Prostate gland (tissue), 2 donors: ENCODE measurements at regions not wholly inside any gene's neighbourhood (a gene's known extent, or its start where the extent isn't known, plus 50 kb on each side); places are given as distances from the start of the nearest gene placed in this dataset.
A peak's percentile ranks its signal among the peaks of the same experiment; 100 is the strongest.

Experiments used
- DNase-seq: peaks from one replicate; pipeline ENCODE4 v3.0.0-alpha.2; 2019; ENCODE audit warnings: low spot score
- H3K27ac ChIP-seq, 2 donors: fragments of 200-600 bp; sonication (generic); 2 replicates each; pipeline ENCODE4 v1.5.1; 2017 to 2019
- H3K27me3 ChIP-seq: fragments of 200-600 bp; sonication (generic); replicated peaks from 2 replicates; pipeline ENCODE4 v1.5.1; 2019; ENCODE audit not compliant: insufficient read depth
- H3K36me3 ChIP-seq, 2 donors: fragments of 200-600 bp; sonication (generic); 1 replicate in 1 of 2; 2 replicates in 1 of 2; pipeline versions ENCODE4 v1.5.1 to v1.8.1; 2017 to 2019
- H3K4me1 ChIP-seq: fragments of 200-600 bp; sonication (generic); replicated peaks from 2 replicates; pipeline ENCODE4 v1.5.1; 2019
- H3K4me3 ChIP-seq, 2 donors: fragments of 200-600 bp; sonication (generic); 2 replicates each; pipeline ENCODE4 v1.5.1; 2017 to 2019
- H3K9me3 ChIP-seq: fragments of 200-600 bp; sonication (generic); 2 replicates; pipeline ENCODE4 v1.5.1; 2017
- POLR2A ChIP-seq: fragments of 450-650 bp; IDR thresholded peaks from one replicate; pipeline ENCODE4 v1.6.1; 2016; ENCODE audit warnings: antibody characterized with exemption, mild to moderate bottlenecking
- POLR2AphosphoS5 ChIP-seq: sonication (generic); formaldehyde crosslinking; IDR thresholded peaks from one replicate; pipeline ENCODE4 v1.6.1; 2017; ENCODE audit warnings: antibody characterized with exemption
- WGBS: methylation state at CpG from one replicate; pipeline ENCODE4 v1.1.5; 2018; 5-methylcytosine and 5-hydroxymethylcytosine counted together
- intact Hi-C: fragments of 100-400 bp; cut with DNase I; formaldehyde crosslinking; loops from one replicate; pipeline ENCODE4 v1.14.2; 2022
- TF ChIP-seq, protein P1 (sequence below), 4 experiments: fragments of 200-600 bp in 2 of 4; fragments of 450-650 bp in 2 of 4; sonication (generic) in 2 of 4; IDR thresholded peaks; 1 replicate in 3 of 4; 2 replicates in 1 of 4; pipeline ENCODE4 v1.5.1; 2016 to 2019; ENCODE audit warnings: antibody characterized with exemption in 4 of 4, mild to moderate bottlenecking in 2 of 4, moderate library complexity in 2 of 4

DNA sequence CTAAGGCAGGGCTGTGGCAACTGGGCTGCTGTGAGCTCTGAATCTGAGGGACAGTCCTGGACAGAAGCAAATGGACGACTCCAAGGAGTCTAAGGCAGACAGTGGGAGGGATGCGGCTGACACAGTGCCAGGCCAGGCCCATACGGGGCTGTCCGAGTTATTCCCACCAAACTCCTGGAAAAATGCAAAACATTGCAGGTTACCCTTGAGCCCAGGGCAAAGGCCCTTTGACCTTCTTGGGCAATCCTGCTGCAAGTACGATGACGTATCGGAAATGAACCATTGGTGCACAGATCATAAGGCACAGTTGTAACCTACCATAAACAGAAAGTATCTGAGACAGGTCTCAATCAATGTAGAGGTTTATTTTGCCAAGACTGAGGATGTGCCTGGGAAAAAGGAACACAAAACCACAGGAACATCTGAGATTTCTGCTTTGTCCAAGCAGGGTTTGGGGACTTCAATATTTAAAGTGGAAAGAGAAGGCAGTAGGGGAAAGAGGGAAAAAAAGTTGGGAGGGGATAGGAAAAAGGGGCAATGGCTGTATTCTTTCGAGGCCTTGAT is 118.9 kb downstream of the DACT2 start:
- Histone ChIP-seq H3K27ac (no peak overlapping the region), H3K4me1 (peaks cover 2% of the 10 kb centered on the region), H3K9me3 (no peaks in the 10 kb centered on the region), H3K27me3 (no peaks in the 10 kb centered on the region), H3K4me3 (no peak overlapping the region), H3K36me3 (no peaks in the 10 kb centered on the region)
- WGBS, result 91% methylated on average over 8 of the region's 8 CpGs
- intact Hi-C loops, result no loop called here
- DNase-seq, result no peak
- TF ChIP-seq, protein P1, sequence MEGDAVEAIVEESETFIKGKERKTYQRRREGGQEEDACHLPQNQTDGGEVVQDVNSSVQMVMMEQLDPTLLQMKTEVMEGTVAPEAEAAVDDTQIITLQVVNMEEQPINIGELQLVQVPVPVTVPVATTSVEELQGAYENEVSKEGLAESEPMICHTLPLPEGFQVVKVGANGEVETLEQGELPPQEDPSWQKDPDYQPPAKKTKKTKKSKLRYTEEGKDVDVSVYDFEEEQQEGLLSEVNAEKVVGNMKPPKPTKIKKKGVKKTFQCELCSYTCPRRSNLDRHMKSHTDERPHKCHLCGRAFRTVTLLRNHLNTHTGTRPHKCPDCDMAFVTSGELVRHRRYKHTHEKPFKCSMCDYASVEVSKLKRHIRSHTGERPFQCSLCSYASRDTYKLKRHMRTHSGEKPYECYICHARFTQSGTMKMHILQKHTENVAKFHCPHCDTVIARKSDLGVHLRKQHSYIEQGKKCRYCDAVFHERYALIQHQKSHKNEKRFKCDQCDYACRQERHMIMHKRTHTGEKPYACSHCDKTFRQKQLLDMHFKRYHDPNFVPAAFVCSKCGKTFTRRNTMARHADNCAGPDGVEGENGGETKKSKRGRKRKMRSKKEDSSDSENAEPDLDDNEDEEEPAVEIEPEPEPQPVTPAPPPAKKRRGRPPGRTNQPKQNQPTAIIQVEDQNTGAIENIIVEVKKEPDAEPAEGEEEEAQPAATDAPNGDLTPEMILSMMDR (IDR thresholded peaks at IDR 0.05), result no peak
- TF ChIP-seq POLR2AphosphoS5 (no peak), POLR2A (no peak)

DNA sequence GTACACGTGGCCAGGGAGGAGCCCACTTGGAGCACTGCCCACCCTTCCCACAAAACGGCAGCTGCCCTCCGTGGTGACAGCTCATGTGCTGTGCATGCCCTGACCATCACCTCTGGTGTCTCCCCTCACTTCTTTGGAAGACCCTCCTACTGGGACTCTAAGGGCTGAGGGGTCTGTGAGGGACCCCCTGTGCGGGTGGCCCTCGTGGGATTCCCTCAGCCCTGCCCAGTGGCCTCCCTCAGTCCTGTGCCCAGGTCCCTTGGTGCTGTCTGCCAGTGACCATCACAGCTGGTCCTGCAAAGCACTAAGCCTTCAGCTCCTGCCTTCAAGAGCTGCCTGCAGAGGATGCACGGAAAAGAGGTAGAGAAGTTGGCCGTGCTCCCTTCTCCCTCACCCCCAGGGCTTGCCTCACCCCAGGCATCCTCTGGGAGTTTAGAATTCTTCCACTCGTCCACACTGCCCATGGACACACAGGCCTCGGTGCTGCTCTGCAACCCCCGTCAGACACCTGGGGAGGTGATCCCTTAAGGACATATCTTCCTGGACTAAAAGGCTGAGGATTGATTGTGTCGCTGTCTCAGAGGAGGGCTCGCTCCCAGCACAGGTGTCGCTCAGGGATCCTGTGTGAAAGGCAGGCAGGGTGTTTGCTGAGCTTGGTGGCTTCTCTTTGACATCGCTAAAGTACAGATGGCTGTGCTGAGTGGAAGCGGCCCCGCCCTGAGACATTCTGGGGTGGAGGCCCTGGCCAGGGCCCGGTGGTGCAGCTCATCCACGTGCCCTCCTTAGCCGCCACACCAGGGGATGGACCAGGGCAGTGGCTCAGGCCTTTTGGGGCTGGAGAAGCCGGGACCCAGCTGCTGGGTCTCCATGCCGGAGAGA is 119.5 kb upstream of the FRMD1 start:
- intact Hi-C loops, result no loop called here
- H3K9me3 ChIP-seq, result no peaks in the 10 kb centered on the region
- TF ChIP-seq POLR2AphosphoS5, result no peak
- no peak for TF ChIP-seq POLR2A
- TF ChIP-seq, protein P1 (IDR thresholded peaks at IDR 0.05), result no peak
- no peaks in the 10 kb centered on the region for H3K36me3 ChIP-seq
- DNase-seq, result no peak
- H3K4me1 ChIP-seq, result peaks cover 7% of the 10 kb centered on the region
- no peaks in the 10 kb centered on the region for H3K27me3 ChIP-seq
- H3K4me3 ChIP-seq, result no peak overlapping the region
- WGBS, result 87% methylated on average over 21 of the region's 21 CpGs
- no peak overlapping the region for H3K27ac ChIP-seq

DNA sequence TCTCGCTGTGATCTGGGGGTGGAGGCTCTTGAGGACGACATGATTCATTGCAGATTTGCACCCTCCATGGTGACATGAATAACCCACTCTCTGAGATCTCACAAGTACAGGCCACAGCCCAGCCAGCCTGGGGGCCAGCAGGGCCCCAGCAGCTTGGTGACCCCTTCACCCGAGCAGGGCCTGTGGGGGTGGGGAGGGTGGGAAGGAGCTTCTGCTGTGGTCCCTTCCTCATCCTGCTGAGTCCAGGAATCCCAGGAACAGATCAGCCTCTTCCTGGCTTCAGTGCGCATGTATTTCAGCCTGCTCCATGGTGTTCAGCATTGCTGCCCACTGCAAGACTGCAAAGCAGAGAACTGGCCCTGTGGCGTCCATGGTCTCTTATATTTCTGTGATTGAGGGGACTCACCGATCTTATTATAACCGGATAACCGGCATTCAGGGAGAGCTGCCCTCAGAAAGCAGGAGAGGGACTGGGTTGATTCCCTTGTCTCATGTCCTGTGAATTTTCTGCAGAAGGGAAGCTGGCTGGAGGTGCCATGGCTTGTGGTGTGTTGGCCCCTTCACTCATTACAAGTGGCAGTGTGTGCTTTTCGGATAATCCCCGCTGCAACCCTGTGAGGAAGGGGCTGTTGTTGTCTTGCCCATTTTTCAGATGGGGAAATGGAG is 118.8 kb upstream of the FRMD1 start:
- no peak for TF ChIP-seq POLR2A
- no peak for TF ChIP-seq POLR2AphosphoS5
- TF ChIP-seq, protein P1 (IDR thresholded peaks at IDR 0.05), result no peak
- no peak for DNase-seq
- Histone ChIP-seq H3K27ac (no peak overlapping the region), H3K36me3 (no peaks in the 10 kb centered on the region), H3K9me3 (no peaks in the 10 kb centered on the region), H3K4me3 (no peak overlapping the region), H3K27me3 (no peaks in the 10 kb centered on the region), H3K4me1 (peaks cover 7% of the 10 kb centered on the region)
- 94% methylated on average over 10 of the region's 10 CpGs for WGBS
- intact Hi-C loops, result no loop called here

DNA sequence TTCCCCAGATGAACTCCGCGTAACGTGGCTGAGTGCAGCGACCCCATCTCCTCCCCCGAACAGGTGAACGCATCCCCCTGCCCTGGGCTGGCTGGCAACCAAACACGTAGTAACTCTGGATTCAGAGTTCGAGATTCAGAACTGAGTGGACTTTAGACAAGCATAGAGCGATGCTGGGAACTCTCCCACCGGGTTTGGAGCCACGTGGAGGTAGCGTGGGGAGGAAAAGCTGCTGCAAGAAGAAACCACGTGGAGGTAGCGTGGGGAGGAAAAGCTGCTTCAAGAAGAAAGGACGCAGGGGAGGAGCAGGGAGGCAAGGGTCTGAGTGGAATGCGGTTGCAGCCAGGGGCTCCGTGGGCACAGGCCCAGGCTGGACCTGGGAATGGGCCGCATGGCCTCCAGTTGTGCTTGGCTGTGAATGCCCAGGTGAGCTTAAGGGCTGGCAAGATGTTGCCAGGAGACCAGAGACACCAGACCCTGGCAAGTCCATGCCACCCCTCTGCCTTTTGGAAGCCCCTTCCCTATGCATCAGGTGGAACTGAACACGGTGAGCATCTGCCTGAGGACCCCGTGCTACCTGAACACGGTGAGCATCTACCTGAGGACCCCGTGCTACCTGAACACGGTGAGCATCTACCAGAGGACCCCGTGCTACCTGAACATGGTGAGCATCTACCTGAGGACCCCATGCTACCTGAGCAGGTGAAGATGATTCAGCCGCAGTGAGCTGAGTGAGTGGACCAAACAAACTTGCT is 118.0 kb upstream of the FRMD1 start:
- peaks cover 7% of the 10 kb centered on the region for H3K4me1 ChIP-seq
- no peaks in the 10 kb centered on the region for H3K9me3 ChIP-seq
- WGBS, result 70% methylated on average over 25 of the region's 25 CpGs
- no peaks in the 10 kb centered on the region for H3K27me3 ChIP-seq
- H3K36me3 ChIP-seq, result no peaks in the 10 kb centered on the region
- no peak for TF ChIP-seq POLR2AphosphoS5
- TF ChIP-seq POLR2A, result no peak
- TF ChIP-seq, protein P1 (IDR thresholded peaks at IDR 0.05), result peak in 1 of 4 experiments; percentile 2
- peak overlapping the region in 1 of 2 donors; percentile 71 for H3K27ac ChIP-seq
- no peak for DNase-seq
- intact Hi-C loops, result no loop called here
- no peak overlapping the region for H3K4me3 ChIP-seq
